Fibroblast of the aortic adventitia (primary cell): ENCODE measurements at regions not wholly inside any gene's neighbourhood (a gene's known extent, or its start where the extent isn't known, plus 50 kb on each side); places are given as distances from the start of the nearest gene placed in this dataset.

Experiments used
- DNase-seq: peaks from one replicate; pipeline ENCODE4 v3.0.0-alpha.2; 2010; ENCODE audit warnings: low read depth
- H3K4me3 ChIP-seq: 2 replicates; pipeline ENCODE4 v1.5.1; 2011; ENCODE audit warnings: low read depth, mild to moderate bottlenecking, control low read depth, low read length, moderate library complexity
- CTCF ChIP-seq: IDR thresholded peaks from 2 replicates; pipeline ENCODE4 v1.5.1; 2011; ENCODE audit warnings: mild to moderate bottlenecking, low read length, control low read depth, inconsistent platforms; ENCODE audit not compliant: insufficient read depth

GRCh38 chr6:22706651-22707050, 137.3 kb downstream of the HDGFL1 start:
- no peak overlapping the region for H3K4me3 ChIP-seq
- no peak for DNase-seq
- TF ChIP-seq CTCF, result no peak

GRCh38 chr6:22708469-22708868, 139.1 kb downstream of the HDGFL1 start:
- no peak overlapping the region for H3K4me3 ChIP-seq
- no peak for TF ChIP-seq CTCF
- no peak for DNase-seq

- DNase-seq, result no peak
- no peak overlapping the region for H3K4me3 ChIP-seq
- TF ChIP-seq CTCF, result no peak
These were observed 140.4 kb downstream of the HDGFL1 start for GRCh38 chr6:22709803-22710202.

GRCh38 chr6:22716721-22717120, 147.4 kb downstream of the HDGFL1 start:
- no peak overlapping the region for H3K4me3 ChIP-seq
- no peak for TF ChIP-seq CTCF
- no peak for DNase-seq

GRCh38 chr6:22717915-22718314, 148.5 kb downstream of the HDGFL1 start:
- H3K4me3 ChIP-seq, result no peak overlapping the region
- no peak for TF ChIP-seq CTCF
- DNase-seq, result no peak

- no peak overlapping the region for H3K4me3 ChIP-seq
- no peak for DNase-seq
- TF ChIP-seq CTCF, result no peak
These were observed 153.5 kb downstream of the HDGFL1 start for GRCh38 chr6:22722913-22723312.

- TF ChIP-seq CTCF, result no peak
- no peak for DNase-seq
- H3K4me3 ChIP-seq, result no peak overlapping the region
These were observed 157.6 kb downstream of the HDGFL1 start for GRCh38 chr6:22726966-22727365.
